ENCODE measurements at regions not wholly inside any gene's neighbourhood (a gene's known extent, or its start where the extent isn't known, plus 50 kb on each side); places are given as distances from the start of the nearest gene placed in this dataset.
"Not testable (repeated sequence)": the region's sequence is repeated elsewhere in the genome, so short reads cannot be mapped to it uniquely, and the experiment has no call there.

DNA sequence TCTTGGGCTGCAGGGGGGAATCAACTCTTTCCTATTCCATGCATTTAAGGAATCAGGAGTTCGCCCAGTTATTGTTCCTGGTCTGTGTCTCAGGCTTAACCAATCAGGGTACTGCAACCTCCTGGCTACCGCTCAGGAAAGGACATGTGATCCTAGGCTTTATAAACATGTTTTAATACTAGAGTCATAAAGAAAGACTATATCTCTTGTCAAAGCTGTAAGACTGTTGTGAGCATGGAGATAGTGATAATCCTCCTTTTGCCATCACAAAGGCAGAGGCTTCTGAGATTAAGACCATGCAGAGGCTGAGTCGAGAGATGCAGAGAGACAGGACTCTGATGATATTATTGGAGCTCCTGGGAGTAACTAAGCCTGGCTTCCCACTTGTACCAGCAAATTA is 137.0 kb downstream of the YIPF5 start:
- no peak for DNase-seq (ENCODE audit: low read depth)
- no peak overlapping the region for H3K4me3 ChIP-seq (ENCODE audit: low read depth, low read length)

DNA sequence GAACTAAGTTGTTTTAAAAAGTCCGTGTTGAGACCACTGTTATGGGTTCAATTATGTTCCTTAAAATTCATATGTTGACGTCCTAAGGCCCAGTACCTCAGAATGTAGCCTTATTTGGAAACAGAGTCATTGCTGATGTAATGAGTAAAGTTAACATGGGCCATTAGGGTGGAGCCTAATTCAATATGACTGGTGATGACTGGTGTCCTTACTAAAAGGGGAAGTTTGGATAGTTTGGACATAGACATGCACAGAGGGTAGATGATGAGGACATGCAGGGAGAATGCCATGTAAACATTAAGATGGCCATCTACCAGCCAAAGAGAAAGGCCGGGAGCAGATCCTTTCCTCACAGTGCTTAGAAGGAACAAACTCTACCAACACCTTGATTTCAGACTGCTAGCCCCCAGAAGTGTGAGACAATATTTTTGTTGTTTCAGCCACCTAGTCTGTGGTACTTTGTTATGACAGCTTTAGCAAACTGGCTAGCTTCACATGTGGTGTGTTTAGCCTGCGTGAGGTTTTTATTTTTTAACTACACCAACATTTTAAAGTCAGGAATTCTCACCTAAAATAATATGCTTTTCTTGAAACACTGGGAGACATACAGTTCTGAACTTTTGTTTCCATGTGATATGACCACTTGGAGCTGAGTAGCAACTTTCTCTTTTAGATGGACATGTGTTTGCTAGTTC is 135.3 kb downstream of the YIPF5 start:
- H3K4me3 ChIP-seq (ENCODE audit: low read depth, low read length): no peak overlapping the region
- no peak for DNase-seq (ENCODE audit: low read depth)

DNA sequence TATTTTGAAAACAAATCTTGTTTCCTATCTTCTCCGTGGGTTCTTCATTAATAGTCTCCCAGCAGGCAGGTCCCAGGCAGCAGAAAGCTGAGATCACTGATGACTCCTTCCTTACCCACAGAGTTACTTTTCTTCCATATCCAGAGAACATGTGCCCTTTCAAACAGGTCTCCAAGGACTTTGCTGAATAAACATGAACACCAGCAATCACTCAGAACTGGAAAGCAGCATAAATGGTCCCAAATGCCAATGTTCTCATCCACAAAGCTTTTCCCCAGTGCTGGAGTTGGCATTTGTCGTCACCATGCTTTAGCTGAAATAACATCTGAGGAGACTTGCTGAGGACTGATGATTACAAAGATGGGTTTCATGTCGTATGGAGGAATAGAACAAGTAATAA is 134.0 kb downstream of the YIPF5 start:
- no peak overlapping the region for H3K4me3 ChIP-seq (ENCODE audit: low read depth, low read length)

DNA sequence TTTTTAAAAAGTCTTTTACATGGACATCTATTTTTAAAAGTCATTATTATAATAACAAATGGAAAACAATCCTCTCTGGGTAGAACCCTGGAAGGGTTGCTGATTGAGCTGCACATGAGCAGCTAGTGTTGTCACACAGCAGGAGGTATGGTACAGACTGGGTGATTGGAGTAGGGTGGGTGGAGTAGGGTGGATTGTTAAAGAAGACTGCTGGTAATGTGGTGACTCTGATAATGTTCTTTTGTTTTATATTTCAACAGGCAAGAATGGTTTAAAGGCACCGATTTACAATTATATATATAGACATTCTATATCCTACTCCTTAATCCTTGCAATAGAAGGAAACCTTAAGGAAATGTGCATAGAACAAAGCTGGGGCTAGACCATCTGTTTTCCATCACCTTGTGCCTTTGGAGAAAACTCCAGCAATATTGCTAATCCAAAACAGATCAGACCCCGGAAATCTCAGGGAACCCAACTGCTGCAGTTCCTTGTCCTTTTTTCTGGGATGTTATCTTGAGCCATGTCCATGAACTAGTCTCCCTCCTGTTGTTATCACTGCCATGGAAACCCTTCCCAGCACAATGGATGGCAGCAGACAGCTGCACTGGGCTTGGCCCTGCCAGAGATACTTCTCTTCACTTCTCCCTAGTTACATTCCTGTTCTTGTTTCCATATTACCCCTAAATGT is 129.7 kb downstream of the YIPF5 start:
- H3K4me3 ChIP-seq (ENCODE audit: low read depth, low read length): no peak overlapping the region
- no peak for DNase-seq (ENCODE audit: low read depth)

More for the DNA sequence above, 134.0 kb downstream of the YIPF5 start:
- no peak for DNase-seq (ENCODE audit: low read depth)

DNA sequence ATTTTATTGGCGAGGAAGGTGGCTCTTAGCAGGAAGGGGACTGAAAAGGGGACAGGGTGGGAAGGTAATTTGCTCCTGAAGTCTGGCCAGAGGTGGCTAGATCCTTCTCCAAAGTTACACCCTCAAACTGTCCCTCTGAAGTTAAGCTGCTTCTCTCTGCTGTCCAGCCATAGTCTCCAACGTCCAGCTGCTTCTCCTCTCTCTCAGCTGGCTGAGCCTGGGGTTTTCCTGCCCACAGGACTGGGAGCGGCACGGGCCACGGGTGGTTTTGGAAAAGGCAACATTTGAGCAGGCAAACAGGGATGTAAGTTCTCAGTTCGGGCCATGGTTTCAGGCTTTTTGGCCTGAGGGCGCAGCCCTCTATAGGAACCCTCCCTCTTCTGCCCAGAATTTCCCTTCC is 128.3 kb downstream of the YIPF5 start:
- no peak overlapping the region for H3K4me3 ChIP-seq (ENCODE audit: low read depth, low read length)
- no peak for DNase-seq (ENCODE audit: low read depth)

GRCh38 chr5:144048259-144048856 is 122.1 kb downstream of the YIPF5 start:
- no peak overlapping the region for H3K4me3 ChIP-seq (ENCODE audit: low read depth, low read length)
- no peak for DNase-seq (ENCODE audit: low read depth)

- not testable (repeated sequence) for DNase-seq (ENCODE audit: low read depth); H3K4me3 ChIP-seq (ENCODE audit: low read depth, low read length)
Observed at GRCh38 chr5:144055391-144055790, 115.1 kb downstream of the YIPF5 start.

GRCh38 chr5:144060091-144060490 is 110.4 kb downstream of the YIPF5 start:
- DNase-seq (ENCODE audit: low read depth); H3K4me3 ChIP-seq (ENCODE audit: low read depth, low read length): not testable (repeated sequence)

DNA sequence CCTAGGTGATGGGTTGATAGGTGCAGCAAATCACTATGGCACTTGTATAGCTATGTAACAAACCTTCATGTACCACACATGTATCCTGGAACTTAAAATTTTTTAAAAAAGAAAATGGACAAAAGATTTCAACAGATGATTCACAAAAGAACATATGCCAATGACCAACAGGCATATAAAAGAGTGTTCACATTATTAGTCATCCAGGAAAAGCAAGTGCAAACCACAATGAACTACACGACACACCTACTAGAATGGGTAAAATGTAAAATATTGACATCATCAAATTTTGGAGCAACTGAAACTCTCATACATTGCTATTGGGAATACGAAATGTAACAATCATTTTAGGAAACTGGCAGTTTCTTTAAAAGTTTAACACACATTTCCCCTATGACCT is 109.9 kb downstream of the YIPF5 start:
- DNase-seq (ENCODE audit: low read depth): no peak
- no peak overlapping the region for H3K4me3 ChIP-seq (ENCODE audit: low read depth, low read length)

GRCh38 chr5:144065786-144066185 is 104.7 kb downstream of the YIPF5 start:
- no peak for DNase-seq (ENCODE audit: low read depth)
- no peak overlapping the region for H3K4me3 ChIP-seq (ENCODE audit: low read depth, low read length)

- peak; percentile 45 for DNase-seq (ENCODE audit: low read depth)
- no peak overlapping the region for H3K4me3 ChIP-seq (ENCODE audit: low read depth, low read length)
Observed at GRCh38 chr5:144072518-144072927, 97.9 kb downstream of the YIPF5 start.

GRCh38 chr5:144076521-144077083 is 93.9 kb downstream of the YIPF5 start:
- H3K4me3 ChIP-seq (ENCODE audit: low read depth, low read length): no peak overlapping the region
- DNase-seq (ENCODE audit: low read depth): no peak

GRCh38 chr5:144083185-144083584 is 87.3 kb downstream of the YIPF5 start:
- no peak for DNase-seq (ENCODE audit: low read depth)
- no peak overlapping the region for H3K4me3 ChIP-seq (ENCODE audit: low read depth, low read length)

DNA sequence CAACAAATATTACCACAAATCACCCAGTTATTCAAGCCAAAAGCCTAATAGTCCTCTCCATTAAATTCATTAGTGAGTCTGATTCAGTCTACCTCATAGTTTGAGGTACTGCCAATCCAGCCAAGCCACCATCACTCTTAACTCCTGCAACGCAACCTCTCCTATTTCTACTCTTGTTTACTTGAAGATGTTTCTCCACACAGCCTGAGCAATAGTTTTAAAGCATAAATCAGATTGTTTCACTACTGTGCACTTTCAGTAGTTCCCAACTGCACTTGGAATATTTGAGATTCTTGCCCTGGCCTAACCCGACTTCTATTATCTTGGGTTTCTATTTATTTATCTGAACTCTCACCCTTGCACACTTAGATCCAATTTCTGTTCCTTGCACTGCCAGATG is 85.5 kb downstream of the YIPF5 start:
- no peak for DNase-seq (ENCODE audit: low read depth)
- no peak overlapping the region for H3K4me3 ChIP-seq (ENCODE audit: low read depth, low read length)

- no peak for DNase-seq (ENCODE audit: low read depth)
Observed at GRCh38 chr5:144085381-144085780, 85.1 kb downstream of the YIPF5 start.

DNA sequence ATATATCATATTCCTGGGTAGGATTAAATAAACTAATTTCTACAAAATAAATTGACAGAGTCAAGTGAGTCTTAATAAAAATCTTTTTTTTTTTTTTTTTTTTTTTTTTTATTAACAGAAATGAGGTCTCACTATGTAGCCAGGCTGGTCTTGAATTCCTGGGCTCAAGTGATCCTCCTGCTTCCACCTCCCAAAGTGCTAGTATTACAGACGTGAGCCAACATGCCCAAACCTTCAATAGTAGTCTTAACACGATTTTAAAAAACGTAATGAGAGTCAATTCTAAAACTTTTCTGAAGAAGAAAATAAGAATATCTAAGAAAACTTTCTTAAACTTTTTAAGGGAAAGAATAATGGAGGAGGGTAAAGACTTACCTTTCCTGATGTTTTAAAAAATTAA is 84.2 kb downstream of the YIPF5 start:
- H3K4me3 ChIP-seq (ENCODE audit: low read depth, low read length): no peak overlapping the region
- no peak for DNase-seq (ENCODE audit: low read depth)

More at GRCh38 chr5:144085381-144085780, 85.1 kb downstream of the YIPF5 start:
- H3K4me3 ChIP-seq (ENCODE audit: low read depth, low read length): no peak overlapping the region

- no peak overlapping the region for H3K4me3 ChIP-seq (ENCODE audit: low read depth, low read length)
- no peak for DNase-seq (ENCODE audit: low read depth)
Observed at GRCh38 chr5:144087576-144087975, 82.9 kb downstream of the YIPF5 start.

DNA sequence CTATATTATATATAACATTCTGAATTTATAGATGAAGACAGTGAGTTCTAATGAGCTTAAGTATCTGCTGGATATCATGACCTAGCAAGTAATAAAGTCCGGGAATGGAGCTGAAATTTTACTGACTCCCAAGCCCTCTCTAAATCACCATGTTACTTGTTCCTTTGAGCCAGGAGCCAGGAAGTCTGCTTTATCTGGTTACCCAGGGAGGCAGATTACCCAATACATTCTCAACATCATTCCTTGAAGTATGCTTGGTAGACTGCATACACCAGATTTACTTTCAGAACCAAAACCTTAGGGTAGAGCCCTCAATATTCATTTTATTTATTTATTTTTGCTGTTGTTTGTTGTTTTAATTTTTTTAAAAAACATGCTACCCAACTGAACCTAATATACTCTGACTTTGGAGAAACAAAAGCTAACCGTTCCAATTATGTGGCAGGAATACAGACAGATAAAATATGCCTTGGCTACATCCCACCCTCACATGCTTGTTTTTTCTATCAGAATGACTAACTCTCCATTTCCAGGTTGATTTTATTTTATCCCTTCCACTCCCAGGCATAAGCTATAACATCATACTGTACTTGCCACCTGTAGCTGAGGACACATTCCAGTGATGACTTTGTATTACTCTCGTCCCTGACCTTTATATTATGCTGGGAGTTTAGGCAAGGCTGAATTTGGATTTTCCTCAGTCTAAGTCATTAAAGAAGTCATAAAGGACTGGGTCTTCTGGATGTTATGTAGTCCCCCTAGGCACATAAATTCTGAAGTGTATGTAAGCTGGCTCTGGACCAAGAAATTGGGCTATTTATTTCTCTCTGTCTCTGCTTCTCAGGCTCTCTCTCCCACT is 82.0 kb downstream of the YIPF5 start:
- H3K4me3 ChIP-seq (ENCODE audit: low read depth, low read length): no peak overlapping the region
- DNase-seq (ENCODE audit: low read depth): no peak

GRCh38 chr5:144089401-144090021 is 80.9 kb downstream of the YIPF5 start:
- no peak overlapping the region for H3K4me3 ChIP-seq (ENCODE audit: low read depth, low read length)
- DNase-seq (ENCODE audit: low read depth): no peak

All from skeletal muscle cell (primary cell).